ENCODE measurements at regions not wholly inside any gene's neighbourhood (a gene's known extent, or its start where the extent isn't known, plus 50 kb on each side); places are given as distances from the start of the nearest gene placed in this dataset.

- no peak for TF ChIP-seq CTCF (IDR thresholded peaks at IDR 0.05; ENCODE audit: low read depth, low read length, poor library complexity, severe bottlenecking)
- no peak for TF ChIP-seq EZH2phosphoT487 (IDR thresholded peaks at IDR 0.05; ENCODE audit: borderline replicate concordance, low read length)
Measured at GRCh38 chr14:86774916-86775315, 1218.1 kb downstream of the GALC start.
